Thyroid gland (tissue), 4 donors: ENCODE measurements at regions not wholly inside any gene's neighbourhood (a gene's known extent, or its start where the extent isn't known, plus 50 kb on each side); places are given as distances from the start of the nearest gene placed in this dataset.
"Not testable (repeated sequence)": the region's sequence is repeated elsewhere in the genome, so short reads cannot be mapped to it uniquely, and the experiment has no call there.

Experiments
- DNase-seq, 2 donors: peaks; one replicate each; pipeline ENCODE4 v3.0.0-alpha.2; 2019
- H3K27ac ChIP-seq, 3 donors: fragments of 200-600 bp; sonication (generic); 1 replicate in 2 of 3; 2 replicates in 1 of 3; pipeline ENCODE4 v1.5.1; 2016 to 2019; ENCODE audit warnings: mild to moderate bottlenecking in 1 of 3, moderate library complexity in 1 of 3
- H3K27me3 ChIP-seq: fragments of 200-600 bp; sonication (generic); one replicate; pipeline ENCODE4 v1.5.1; 2019
- H3K36me3 ChIP-seq, 2 donors: fragments of 200-600 bp; sonication (generic); one replicate each; pipeline ENCODE4 v1.5.1; 2016 to 2019
- H3K4me1 ChIP-seq, 2 donors: fragments of 200-600 bp; sonication (generic); one replicate each; pipeline ENCODE4 v1.5.1; 2017 to 2019
- H3K4me3 ChIP-seq, 3 donors: fragments of 200-600 bp; sonication (generic); replicated peaks in 1 of 3; 1 replicate in 2 of 3; 2 replicates in 1 of 3; pipeline ENCODE4 v1.5.1; 2016; ENCODE audit warnings: mild to moderate bottlenecking in 1 of 3
- H3K9me3 ChIP-seq: fragments of 200-600 bp; sonication (generic); one replicate; pipeline ENCODE4 v1.5.1; 2017
- CTCF ChIP-seq, 6 experiments: fragments of 200-600 bp in 3 of 6; fragments of 450-650 bp in 3 of 6; sonication (generic) in 3 of 6; IDR thresholded peaks; one replicate each; pipeline ENCODE4 v1.5.1; 2016 to 2019; ENCODE audit warnings: antibody characterized with exemption in 6 of 6, mild to moderate bottlenecking in 2 of 6, inconsistent platforms in 1 of 6, moderate library complexity in 1 of 6
- POLR2A ChIP-seq, 2 donors: fragments of 450-650 bp; IDR thresholded peaks; one replicate each; pipeline ENCODE4 v1.6.1; 2017; ENCODE audit warnings: antibody characterized with exemption in 2 of 2, mild to moderate bottlenecking in 2 of 2, moderate library complexity in 1 of 2
- WGBS, 2 donors: methylation state at CpG; one replicate each; pipeline ENCODE4 v1.1.5; 2017; 5-methylcytosine and 5-hydroxymethylcytosine counted together
- intact Hi-C: fragments of 100-400 bp; cut with DNase I; formaldehyde crosslinking; loops from one replicate; pipeline ENCODE4 v1.15.1; 2023

- 75 to 76% methylated on average over 1 of the region's 1 CpG for WGBS, 2 donors
- TF ChIP-seq CTCF (IDR thresholded peaks at IDR 0.05): no peak
- TF ChIP-seq POLR2A (IDR thresholded peaks at IDR 0.05): no peak
- Histone ChIP-seq H3K9me3 (no peaks in the 10 kb centered on the region), H3K27ac (no peak overlapping the region), H3K4me3 (no peak overlapping the region), H3K4me1 (no peaks in the 10 kb centered on the region), H3K27me3 (no peaks in the 10 kb centered on the region), H3K36me3 (no peaks in the 10 kb centered on the region)
- no peak for DNase-seq
- intact Hi-C loops: no loop called here
Observed at GRCh38 chr4:103289186-103289585, 91.0 kb upstream of the CENPE start.

- DNase-seq: no peak
- TF ChIP-seq CTCF (IDR thresholded peaks at IDR 0.05) (no peak), POLR2A (IDR thresholded peaks at IDR 0.05) (no peak)
- no peaks in the 10 kb centered on the region for H3K9me3 ChIP-seq
- no peak overlapping the region for H3K27ac ChIP-seq
- intact Hi-C loops: no loop called here
- no peaks in the 10 kb centered on the region for H3K4me1 ChIP-seq
- H3K36me3 ChIP-seq: no peaks in the 10 kb centered on the region
- H3K4me3 ChIP-seq: no peak overlapping the region
- no peaks in the 10 kb centered on the region for H3K27me3 ChIP-seq
Observed at GRCh38 chr4:103272174-103272573, 74.0 kb upstream of the CENPE start.

- no peaks in the 10 kb centered on the region for H3K4me1 ChIP-seq
- H3K27ac ChIP-seq: no peak overlapping the region
- no peaks in the 10 kb centered on the region for H3K9me3 ChIP-seq
- no peak for DNase-seq
- intact Hi-C loops: no loop called here
- TF ChIP-seq CTCF (IDR thresholded peaks at IDR 0.05): no peak
- TF ChIP-seq POLR2A (IDR thresholded peaks at IDR 0.05): no peak
- no peak overlapping the region for H3K4me3 ChIP-seq
- H3K36me3 ChIP-seq: no peaks in the 10 kb centered on the region
- no peaks in the 10 kb centered on the region for H3K27me3 ChIP-seq
Observed at GRCh38 chr4:103268746-103269145, 70.6 kb upstream of the CENPE start.

GRCh38 chr4:103264905-103265304, 66.8 kb upstream of the CENPE start:
- 80 to 94% methylated on average over 1 of the region's 1 CpG for WGBS, 2 donors
- no peaks in the 10 kb centered on the region for H3K9me3 ChIP-seq
- H3K4me1 ChIP-seq: no peaks in the 10 kb centered on the region
- TF ChIP-seq CTCF (IDR thresholded peaks at IDR 0.05) (no peak), POLR2A (IDR thresholded peaks at IDR 0.05) (no peak)
- H3K4me3 ChIP-seq: no peak overlapping the region
- no peaks in the 10 kb centered on the region for H3K36me3 ChIP-seq
- no peaks in the 10 kb centered on the region for H3K27me3 ChIP-seq
- intact Hi-C loops: no loop called here
- no peak overlapping the region for H3K27ac ChIP-seq
- DNase-seq: no peak

GRCh38 chr4:103256068-103256467, 57.9 kb upstream of the CENPE start:
- intact Hi-C loops, DNase-seq, H3K27me3 ChIP-seq, H3K36me3 ChIP-seq, H3K9me3 ChIP-seq, H3K4me1 ChIP-seq, H3K27ac ChIP-seq, H3K4me3 ChIP-seq: not testable (repeated sequence)
- 93% methylated on average over 16 of the region's 16 CpGs for WGBS, 2 donors
